ENCODE measurements at regions not wholly inside any gene's neighbourhood (a gene's known extent, or its start where the extent isn't known, plus 50 kb on each side); places are given as distances from the start of the nearest gene placed in this dataset.

GRCh38 chr1:218718977-218719376 is 373.8 kb downstream of the TGFB2 start:
- DNase-seq (ENCODE audit: low read depth), result no peak
- TF ChIP-seq CTCF (IDR thresholded peaks at IDR 0.05; ENCODE audit: low read depth, low read length, missing control alignments), result no peak

GRCh38 chr1:218728898-218729565 is 383.9 kb downstream of the TGFB2 start:
- H3K4me3 ChIP-seq (ENCODE audit: low read depth, low read length), result no peak overlapping the region

More at GRCh38 chr1:218718977-218719376, 373.8 kb downstream of the TGFB2 start:
- no peak overlapping the region for H3K4me3 ChIP-seq (ENCODE audit: low read depth, low read length)

GRCh38 chr1:218735436-218736032 is 390.4 kb downstream of the TGFB2 start:
- TF ChIP-seq CTCF (IDR thresholded peaks at IDR 0.05; ENCODE audit: low read depth, low read length, missing control alignments), result no peak
- no peak overlapping the region for H3K4me3 ChIP-seq (ENCODE audit: low read depth, low read length)
- no peak for DNase-seq (ENCODE audit: low read depth)

More at GRCh38 chr1:218728898-218729565, 383.9 kb downstream of the TGFB2 start:
- TF ChIP-seq CTCF (IDR thresholded peaks at IDR 0.05; ENCODE audit: low read depth, low read length, missing control alignments), result no peak
- no peak for DNase-seq (ENCODE audit: low read depth)

- no peak for DNase-seq (ENCODE audit: low read depth)
- H3K4me3 ChIP-seq (ENCODE audit: low read depth, low read length), result no peak overlapping the region
- no peak for TF ChIP-seq CTCF (IDR thresholded peaks at IDR 0.05; ENCODE audit: low read depth, low read length, missing control alignments)
Measured at GRCh38 chr1:218739426-218739825, 394.3 kb downstream of the TGFB2 start.

- no peak overlapping the region for H3K4me3 ChIP-seq (ENCODE audit: low read depth, low read length)
- TF ChIP-seq CTCF (IDR thresholded peaks at IDR 0.05; ENCODE audit: low read depth, low read length, missing control alignments), result no peak
- no peak for DNase-seq (ENCODE audit: low read depth)
Measured at GRCh38 chr1:218741852-218742251, 396.7 kb downstream of the TGFB2 start.

GRCh38 chr1:218742467-218743262 is 397.5 kb downstream of the TGFB2 start:
- no peak overlapping the region for H3K4me3 ChIP-seq (ENCODE audit: low read depth, low read length)
- DNase-seq (ENCODE audit: low read depth), result no peak
- no peak for TF ChIP-seq CTCF (IDR thresholded peaks at IDR 0.05; ENCODE audit: low read depth, low read length, missing control alignments)

Data from GM12864 (cell line).